Smooth muscle cell (in vitro differentiated cells): ENCODE measurements at regions not wholly inside any gene's neighbourhood (a gene's known extent, or its start where the extent isn't known, plus 50 kb on each side); places are given as distances from the start of the nearest gene placed in this dataset.

ENCODE experiments used
- DNase-seq: peaks from one replicate; lab custom pipeline; 2025; ENCODE audit not compliant: unreplicated experiment; lab: John Stamatoyannopoulos, UW
- H2AFZ ChIP-seq: fragments of 200-600 bp; sonication (generic); 2 replicates; pipeline ENCODE4 v1.6.0; 2016; ENCODE audit warnings: antibody characterized with exemption, low read depth, mild to moderate bottlenecking
- H3F3A ChIP-seq: fragments of 200-600 bp; sonication (generic); 2 replicates; pipeline ENCODE4 v1.6.0; 2017; ENCODE audit warnings: antibody characterized with exemption, low read depth
- H3K27ac ChIP-seq: fragments of 200-600 bp; sonication (generic); 2 replicates; pipeline ENCODE4 v1.5.1; 2016; ENCODE audit warnings: low read depth, mild to moderate bottlenecking
- H3K27me3 ChIP-seq: fragments of 200-600 bp; sonication (generic); 2 replicates; pipeline ENCODE4 v1.6.1; 2016; ENCODE audit warnings: low read depth, mild to moderate bottlenecking
- H3K36me3 ChIP-seq: fragments of 200-600 bp; sonication (generic); 2 replicates; pipeline ENCODE4 v1.5.1; 2016; ENCODE audit warnings: low read depth
- H3K4me1 ChIP-seq: fragments of 200-600 bp; sonication (generic); 2 replicates; pipeline ENCODE4 v1.5.1; 2016; ENCODE audit warnings: low read depth
- H3K4me2 ChIP-seq: fragments of 200-600 bp; sonication (generic); 2 replicates; pipeline ENCODE4 v1.6.0; 2016; ENCODE audit warnings: mild to moderate bottlenecking
- H3K4me3 ChIP-seq: fragments of 200-600 bp; sonication (generic); 2 replicates; pipeline ENCODE4 v1.5.1; 2016; ENCODE audit warnings: mild to moderate bottlenecking
- H3K79me2 ChIP-seq: fragments of 200-600 bp; sonication (generic); 2 replicates; pipeline ENCODE4 v1.6.0; 2016; ENCODE audit warnings: low read depth, mild to moderate bottlenecking
- H3K9ac ChIP-seq: fragments of 200-600 bp; sonication (generic); 2 replicates; pipeline ENCODE4 v1.6.0; 2016; ENCODE audit warnings: low read depth
- H3K9me3 ChIP-seq: fragments of 200-600 bp; sonication (generic); replicated peaks from 2 replicates; pipeline ENCODE4 v1.5.1; 2016; ENCODE audit warnings: low read depth
- H4K20me1 ChIP-seq: fragments of 200-600 bp; sonication (generic); 2 replicates; pipeline ENCODE4 v1.6.0; 2016; ENCODE audit warnings: low read depth
- CTCF ChIP-seq: fragments of 200-600 bp; sonication (generic); IDR thresholded peaks from 2 replicates; pipeline ENCODE4 v1.5.1; 2017; ENCODE audit warnings: borderline replicate concordance, mild to moderate bottlenecking, antibody characterized with exemption; ENCODE audit not compliant: insufficient read depth, poor library complexity, severe bottlenecking
- WGBS: methylation state at CpG from one replicate; pipeline ENCODE4 v1.1.7; 2016; ENCODE audit warnings: low lambda C conversion rate; 5-methylcytosine and 5-hydroxymethylcytosine counted together

- TF ChIP-seq CTCF: no peak
- no peaks in the 10 kb centered on the region for H3K9me3 ChIP-seq
- no peak overlapping the region for H3K4me2 ChIP-seq
- H3F3A ChIP-seq: no peaks in the 10 kb centered on the region
- H3K27me3 ChIP-seq: peaks cover 6% of the 10 kb centered on the region
- no peak overlapping the region for H2AFZ ChIP-seq
- H3K79me2 ChIP-seq: no peaks in the 10 kb centered on the region
- no peak overlapping the region for H3K4me3 ChIP-seq
- WGBS: 87% methylated on average over 6 of the region's 6 CpGs
- H3K9ac ChIP-seq: no peak overlapping the region
- H3K36me3 ChIP-seq: no peaks in the 10 kb centered on the region
- no peak for DNase-seq
- H3K4me1 ChIP-seq: peaks cover 20% of the 10 kb centered on the region
- no peaks in the 10 kb centered on the region for H4K20me1 ChIP-seq
- no peak overlapping the region for H3K27ac ChIP-seq
Measured at GRCh38 chr15:59940456-59940855, 63.7 kb upstream of the FOXB1 start.

- Histone ChIP-seq H3F3A (no peaks in the 10 kb centered on the region), H3K4me2 (no peak overlapping the region), H3K36me3 (no peaks in the 10 kb centered on the region), H2AFZ (no peak overlapping the region), H4K20me1 (no peaks in the 10 kb centered on the region), H3K4me1 (peaks cover 16% of the 10 kb centered on the region), H3K79me2 (no peaks in the 10 kb centered on the region), H3K4me3 (no peak overlapping the region), H3K9ac (no peak overlapping the region), H3K9me3 (no peaks in the 10 kb centered on the region), H3K27ac (no peak overlapping the region), H3K27me3 (peaks cover 6% of the 10 kb centered on the region)
- 75% methylated on average over 8 of the region's 8 CpGs for WGBS
- no peak for TF ChIP-seq CTCF
- no peak for DNase-seq
Measured at GRCh38 chr15:59936741-59937140, 67.4 kb upstream of the FOXB1 start.

GRCh38 chr15:59933607-59934006 lies 70.5 kb upstream of the FOXB1 start:
- no peaks in the 10 kb centered on the region for H3K9me3 ChIP-seq
- no peaks in the 10 kb centered on the region for H3K79me2 ChIP-seq
- H3K4me1 ChIP-seq: no peaks in the 10 kb centered on the region
- no peaks in the 10 kb centered on the region for H4K20me1 ChIP-seq
- no peaks in the 10 kb centered on the region for H3K36me3 ChIP-seq
- no peak for DNase-seq
- H3F3A ChIP-seq: no peaks in the 10 kb centered on the region
- H3K4me3 ChIP-seq: no peak overlapping the region
- H3K9ac ChIP-seq: no peak overlapping the region
- TF ChIP-seq CTCF: no peak
- H3K27ac ChIP-seq: no peak overlapping the region
- WGBS: 60% methylated on average over 4 of the region's 4 CpGs
- H2AFZ ChIP-seq: no peak overlapping the region
- H3K4me2 ChIP-seq: peak overlapping the region; percentile 20
- H3K27me3 ChIP-seq: peaks cover 16% of the 10 kb centered on the region

- no peak for TF ChIP-seq CTCF
- DNase-seq: no peak
- WGBS: 94% methylated on average over 7 of the region's 7 CpGs
- H3F3A ChIP-seq: no peaks in the 10 kb centered on the region
- H3K79me2 ChIP-seq: no peaks in the 10 kb centered on the region
- no peaks in the 10 kb centered on the region for H3K4me1 ChIP-seq
- H3K27me3 ChIP-seq: peaks cover 16% of the 10 kb centered on the region
- no peak overlapping the region for H3K4me2 ChIP-seq
- H3K27ac ChIP-seq: no peak overlapping the region
- H2AFZ ChIP-seq: no peak overlapping the region
- H4K20me1 ChIP-seq: no peaks in the 10 kb centered on the region
- H3K4me3 ChIP-seq: no peak overlapping the region
- no peaks in the 10 kb centered on the region for H3K9me3 ChIP-seq
- H3K9ac ChIP-seq: no peak overlapping the region
- no peaks in the 10 kb centered on the region for H3K36me3 ChIP-seq
Measured at GRCh38 chr15:59931646-59932261, 72.4 kb upstream of the FOXB1 start.
